SK-N-SH (cell line): ENCODE measurements at regions not wholly inside any gene's neighbourhood (a gene's known extent, or its start where the extent isn't known, plus 50 kb on each side); places are given as distances from the start of the nearest gene placed in this dataset.

Source experiments
- CTCF ChIA-PET: fragments of 300-600, 350-600 bp; formaldehyde crosslinking; extraction: SDS; loops from one replicate; lab custom pipeline; 2021; lab: Yijun Ruan, JAX
- POLR2A ChIA-PET: fragments of 350-600 bp; sonication (Branson Sonifier 250); formaldehyde crosslinking; extraction: SDS; loops from one replicate; lab custom pipeline; 2020; ENCODE audit warnings: antibody characterized with exemption, inconsistent platforms; lab: Yijun Ruan, JAX
- DNase-seq: peaks from one replicate; pipeline ENCODE4 v3.0.0; 2012
- H2AFZ ChIP-seq: fragments of 200-600 bp; sonication (generic); 2 replicates; pipeline ENCODE4 v1.8.1; 2016; ENCODE audit warnings: antibody characterized with exemption, mild to moderate bottlenecking, low read depth
- H3F3A ChIP-seq: fragments of 200-600 bp; sonication (generic); replicated peaks from 2 replicates; pipeline ENCODE3; 2016; ENCODE audit warnings: antibody characterized with exemption, mild to moderate bottlenecking; ENCODE audit not compliant: insufficient read depth
- H3K27ac ChIP-seq, 2 experiments: fragments of 200-500 bp in 1 of 2; fragments of 200-600 bp in 1 of 2; sonication (Bioruptor generic) in 1 of 2; sonication (generic), shearing (Covaris generic) in 1 of 2; 2 replicates each; pipeline versions ENCODE4 v1.5.1 to v1.6.1; 2014 to 2016; ENCODE audit warnings: low read depth in 2 of 2, inconsistent platforms in 1 of 2, low read length in 1 of 2, mild to moderate bottlenecking in 1 of 2, mixed read lengths in 1 of 2
- H3K27me3 ChIP-seq: fragments of 200-600 bp; sonication (generic), shearing (Covaris generic); 2 replicates; pipeline ENCODE4 v1.6.1; 2016; ENCODE audit warnings: mixed run types; ENCODE audit not compliant: insufficient read depth
- H3K36me3 ChIP-seq, 2 experiments: fragments of 200-500 bp in 1 of 2; fragments of 200-600 bp in 1 of 2; sonication (Bioruptor generic) in 1 of 2; sonication (generic) in 1 of 2; replicated peaks in 1 of 2; 2 replicates each; pipeline versions ENCODE3 to v1.5.1; 2014 to 2016; ENCODE audit warnings: low read length in 1 of 2, mild to moderate bottlenecking in 1 of 2; ENCODE audit not compliant: insufficient read depth in 2 of 2, control insufficient read depth in 1 of 2
- H3K4me1 ChIP-seq, 2 experiments: fragments of 200-500 bp in 1 of 2; fragments of 200-600 bp in 1 of 2; sonication (Bioruptor generic) in 1 of 2; sonication (generic), shearing (Covaris generic) in 1 of 2; 2 replicates each; pipeline versions ENCODE4 v1.5.1 to v1.6.1; 2014 to 2016; ENCODE audit warnings: low read depth in 1 of 2, low read length in 1 of 2, mixed run types in 1 of 2; ENCODE audit not compliant: insufficient read depth in 2 of 2, control insufficient read depth in 1 of 2
- H3K4me2 ChIP-seq: fragments of 200-600 bp; sonication (generic), shearing (Covaris generic); 2 replicates; pipeline ENCODE4 v1.6.1; 2017; ENCODE audit warnings: mixed run types
- H3K4me3 ChIP-seq, 2 experiments: fragments of 200-500 bp in 1 of 2; fragments of 200-600 bp in 1 of 2; sonication (Bioruptor generic) in 1 of 2; sonication (generic), shearing (Covaris generic) in 1 of 2; 2 replicates each; pipeline versions ENCODE4 v1.5.1 to v1.8.1; 2014 to 2016; ENCODE audit warnings: low read depth in 2 of 2, inconsistent platforms in 1 of 2, low read length in 1 of 2, mild to moderate bottlenecking in 1 of 2, mixed read lengths in 1 of 2, moderate library complexity in 1 of 2
- H3K79me2 ChIP-seq: fragments of 200-600 bp; sonication (generic); 2 replicates; pipeline ENCODE4 v1.8.1; 2017; ENCODE audit warnings: mild to moderate bottlenecking; ENCODE audit not compliant: insufficient read depth
- H3K9ac ChIP-seq: fragments of 200-600 bp; sonication (generic); 2 replicates; pipeline ENCODE4 v1.6.1; 2017; ENCODE audit warnings: mixed run types
- H3K9me2 ChIP-seq: fragments of 200-600 bp; sonication (generic); 2 replicates; pipeline ENCODE4 v1.6.1; 2017; ENCODE audit warnings: mixed run types
- H3K9me3 ChIP-seq: fragments of 200-600 bp; sonication (generic); 2 replicates; pipeline ENCODE4 v1.6.1; 2017; ENCODE audit warnings: mixed run types, mild to moderate bottlenecking, moderate library complexity
- H4K20me1 ChIP-seq: fragments of 200-600 bp; sonication (generic); 2 replicates; pipeline ENCODE4 v1.6.1; 2017; ENCODE audit warnings: mild to moderate bottlenecking, mixed run types; ENCODE audit not compliant: insufficient read depth
- CHD2 ChIP-seq: fragments of 150-350 bp; IDR thresholded peaks from 2 replicates; pipeline ENCODE4 v1.6.1; 2018; ENCODE audit warnings: low read length; ENCODE audit not compliant: partially characterized antibody
- FOXJ3 ChIP-seq: sonication (generic); formaldehyde crosslinking; IDR thresholded peaks from 2 replicates; pipeline ENCODE4 v1.5.1; 2020; ENCODE audit warnings: mild to moderate bottlenecking, missing genetic modification reagents
- POLR2AphosphoS5 ChIP-seq: IDR thresholded peaks from 2 replicates; pipeline ENCODE4 v1.6.1; 2012; ENCODE audit warnings: low read depth, low read length
- RCOR1 ChIP-seq: fragments of 150-350 bp; IDR thresholded peaks from 2 replicates; pipeline ENCODE4 v1.6.1; 2017; ENCODE audit warnings: antibody characterized with exemption, low read length
- SMC3 ChIP-seq: IDR thresholded peaks from 2 replicates; pipeline ENCODE4 v1.6.1; 2012; ENCODE audit warnings: low read depth, low read length, improper control_type of control experiment
- TCF12 ChIP-seq: IDR thresholded peaks from 2 replicates; pipeline ENCODE4 v1.4.0; 2012
- YY1 ChIP-seq: IDR thresholded peaks from 2 replicates; pipeline ENCODE4 v1.4.0; 2012; ENCODE audit warnings: low read depth, mild to moderate bottlenecking
- WGBS: methylation state at CpG from one replicate; pipeline ENCODE4 v1.1.6; 2017; ENCODE audit warnings: low lambda C conversion rate; 5-methylcytosine and 5-hydroxymethylcytosine counted together
- TF ChIP-seq, protein P1 (sequence below): fragments of 150-350 bp; IDR thresholded peaks from 2 replicates; pipeline ENCODE4 v1.6.1; 2017; ENCODE audit warnings: antibody characterized with exemption, low read length, low read depth, borderline replicate concordance
- TF ChIP-seq, protein P2 (sequence below): IDR thresholded peaks from 2 replicates; pipeline ENCODE4 v1.4.0; 2012; ENCODE audit warnings: low read depth
- TF ChIP-seq, protein P3 (sequence below): IDR thresholded peaks from 2 replicates; pipeline ENCODE4 v1.6.1; 2012; ENCODE audit warnings: mild to moderate bottlenecking, low read depth, low read length, moderate library complexity

DNA sequence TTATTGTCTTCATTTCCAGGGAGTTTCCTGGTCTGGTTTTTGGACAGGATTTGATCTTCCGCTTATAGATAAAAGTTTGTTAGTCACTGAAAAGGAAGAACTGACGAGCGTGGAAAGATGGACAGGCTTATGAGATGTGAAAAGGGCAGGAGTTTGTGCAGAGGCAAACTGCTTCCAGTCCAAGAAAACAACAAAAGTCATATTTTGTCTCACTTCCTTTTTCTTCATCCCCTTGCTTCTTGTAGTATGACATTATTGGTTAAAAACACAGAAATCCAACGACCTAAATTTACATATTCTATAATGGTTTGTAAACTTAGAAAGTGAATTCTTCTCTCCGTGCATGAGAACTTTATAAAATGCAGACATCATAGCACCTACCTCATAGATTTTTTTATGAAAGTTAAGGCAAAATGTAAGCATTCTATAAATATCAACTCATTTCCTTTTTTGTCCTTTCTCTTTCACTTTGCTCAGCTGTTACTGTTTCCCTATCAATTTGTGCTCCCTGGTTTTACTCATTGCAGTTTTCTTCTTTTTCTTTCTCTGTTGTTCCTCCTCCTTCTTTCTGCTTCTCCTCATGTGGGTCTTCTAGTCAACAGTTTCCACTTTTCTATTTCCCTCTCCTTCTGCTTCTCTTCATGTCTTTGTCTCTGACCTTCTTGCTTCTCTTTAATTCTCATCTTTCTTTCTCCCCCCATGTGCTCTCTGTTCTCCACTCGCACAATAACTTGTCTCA is 370.2 kb downstream of the ARL4A start:
- Histone ChIP-seq H3K4me3 (peak overlapping the region in 1 of 2 experiments; percentile 42; a peak in 2 of 4 replicates), H3K27me3 (0 out of 2 replicates have a peak, but pooled peaks cover 4% of the 10 kb centered on the region), H3K4me1 (no peaks in the 10 kb centered on the region; a peak in 1 of 4 replicates), H3K9me3 (no peaks in the 10 kb centered on the region), H4K20me1 (no peaks in the 10 kb centered on the region), H3K36me3 (no peaks in the 10 kb centered on the region), H2AFZ (peak overlapping the region; percentile 61), H3K79me2 (no peaks in the 10 kb centered on the region), H3K27ac (no peak overlapping the region), H3K9me2 (no peaks in the 10 kb centered on the region), H3K9ac (no peak overlapping the region), H3K4me2 (peak overlapping the region; percentile 45), H3F3A (no peaks in the 10 kb centered on the region)
- 26% methylated on average over 6 of the region's 6 CpGs for WGBS
- ChIA-PET POLR2A (no interaction called here), CTCF (interaction anchor here (0.8 kb wide), 1 partner anchor 371 kb away, joined by 3 read pairs; the partner anchor contains the start of gene ARL4A)
- DNase-seq = no peak
- TF ChIP-seq, protein P1, sequence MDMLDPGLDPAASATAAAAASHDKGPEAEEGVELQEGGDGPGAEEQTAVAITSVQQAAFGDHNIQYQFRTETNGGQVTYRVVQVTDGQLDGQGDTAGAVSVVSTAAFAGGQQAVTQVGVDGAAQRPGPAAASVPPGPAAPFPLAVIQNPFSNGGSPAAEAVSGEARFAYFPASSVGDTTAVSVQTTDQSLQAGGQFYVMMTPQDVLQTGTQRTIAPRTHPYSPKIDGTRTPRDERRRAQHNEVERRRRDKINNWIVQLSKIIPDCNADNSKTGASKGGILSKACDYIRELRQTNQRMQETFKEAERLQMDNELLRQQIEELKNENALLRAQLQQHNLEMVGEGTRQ = no peak
- no peak for TF ChIP-seq POLR2AphosphoS5
- TF ChIP-seq, protein P2, sequence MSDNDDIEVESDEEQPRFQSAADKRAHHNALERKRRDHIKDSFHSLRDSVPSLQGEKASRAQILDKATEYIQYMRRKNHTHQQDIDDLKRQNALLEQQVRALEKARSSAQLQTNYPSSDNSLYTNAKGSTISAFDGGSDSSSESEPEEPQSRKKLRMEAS = no peak
- TF ChIP-seq, protein P3, sequence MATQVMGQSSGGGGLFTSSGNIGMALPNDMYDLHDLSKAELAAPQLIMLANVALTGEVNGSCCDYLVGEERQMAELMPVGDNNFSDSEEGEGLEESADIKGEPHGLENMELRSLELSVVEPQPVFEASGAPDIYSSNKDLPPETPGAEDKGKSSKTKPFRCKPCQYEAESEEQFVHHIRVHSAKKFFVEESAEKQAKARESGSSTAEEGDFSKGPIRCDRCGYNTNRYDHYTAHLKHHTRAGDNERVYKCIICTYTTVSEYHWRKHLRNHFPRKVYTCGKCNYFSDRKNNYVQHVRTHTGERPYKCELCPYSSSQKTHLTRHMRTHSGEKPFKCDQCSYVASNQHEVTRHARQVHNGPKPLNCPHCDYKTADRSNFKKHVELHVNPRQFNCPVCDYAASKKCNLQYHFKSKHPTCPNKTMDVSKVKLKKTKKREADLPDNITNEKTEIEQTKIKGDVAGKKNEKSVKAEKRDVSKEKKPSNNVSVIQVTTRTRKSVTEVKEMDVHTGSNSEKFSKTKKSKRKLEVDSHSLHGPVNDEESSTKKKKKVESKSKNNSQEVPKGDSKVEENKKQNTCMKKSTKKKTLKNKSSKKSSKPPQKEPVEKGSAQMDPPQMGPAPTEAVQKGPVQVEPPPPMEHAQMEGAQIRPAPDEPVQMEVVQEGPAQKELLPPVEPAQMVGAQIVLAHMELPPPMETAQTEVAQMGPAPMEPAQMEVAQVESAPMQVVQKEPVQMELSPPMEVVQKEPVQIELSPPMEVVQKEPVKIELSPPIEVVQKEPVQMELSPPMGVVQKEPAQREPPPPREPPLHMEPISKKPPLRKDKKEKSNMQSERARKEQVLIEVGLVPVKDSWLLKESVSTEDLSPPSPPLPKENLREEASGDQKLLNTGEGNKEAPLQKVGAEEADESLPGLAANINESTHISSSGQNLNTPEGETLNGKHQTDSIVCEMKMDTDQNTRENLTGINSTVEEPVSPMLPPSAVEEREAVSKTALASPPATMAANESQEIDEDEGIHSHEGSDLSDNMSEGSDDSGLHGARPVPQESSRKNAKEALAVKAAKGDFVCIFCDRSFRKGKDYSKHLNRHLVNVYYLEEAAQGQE = no peak
- no peak for TF ChIP-seq CHD2
- no peak for TF ChIP-seq SMC3
- TF ChIP-seq TCF12 = no peak
- no peak for TF ChIP-seq RCOR1
- TF ChIP-seq FOXJ3 (CRISPR knock-in tag) = no peak

DNA sequence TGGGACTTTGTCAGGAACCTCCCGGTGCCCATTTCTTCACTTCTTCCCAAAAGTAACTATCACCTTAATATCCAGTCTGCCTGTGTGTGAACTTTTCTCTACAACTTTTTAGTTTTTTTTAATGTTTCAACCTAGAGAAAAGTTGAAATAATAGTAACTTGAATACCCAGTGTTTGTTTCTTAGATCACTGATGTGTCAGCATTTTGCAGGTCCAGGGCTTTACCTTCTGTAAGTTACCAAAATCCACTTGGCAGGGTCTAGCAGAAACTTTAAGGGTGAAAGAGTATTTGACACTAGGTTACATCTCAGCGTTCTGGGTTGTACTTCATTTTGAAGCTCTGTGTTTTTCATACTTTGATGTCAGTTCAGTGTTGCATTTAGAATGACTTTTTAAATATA is 372.7 kb downstream of the ARL4A start:
- H3K9me3 ChIP-seq = no peaks in the 10 kb centered on the region
- no peaks in the 10 kb centered on the region for H3K36me3 ChIP-seq
- H3K4me1 ChIP-seq = no peaks in the 10 kb centered on the region; a peak in 1 of 4 replicates
- ChIA-PET POLR2A (no interaction called here), CTCF (interaction anchor here (1.1 kb wide), 1 partner anchor 221 kb away, joined by 3 read pairs; no protein-coding TSS in a partner anchor)
- WGBS = 11% methylated on average over 2 of the region's 2 CpGs
- no peaks in the 10 kb centered on the region for H3F3A ChIP-seq
- H3K27ac ChIP-seq = no peak overlapping the region
- no peak for TF ChIP-seq YY1
- no peak overlapping the region for H2AFZ ChIP-seq
- H3K4me3 ChIP-seq = no peak overlapping the region
- H3K27me3 ChIP-seq = 0 out of 2 replicates have a peak, but pooled peaks cover 4% of the 10 kb centered on the region
- H3K9ac ChIP-seq = no peak overlapping the region
- no peaks in the 10 kb centered on the region for H4K20me1 ChIP-seq
- no peaks in the 10 kb centered on the region for H3K79me2 ChIP-seq
- DNase-seq = no peak
- H3K9me2 ChIP-seq = no peaks in the 10 kb centered on the region
- no peak overlapping the region for H3K4me2 ChIP-seq
